OCI-LY3 (cell line): ENCODE measurements at regions not wholly inside any gene's neighbourhood (a gene's known extent, or its start where the extent isn't known, plus 50 kb on each side); places are given as distances from the start of the nearest gene placed in this dataset.

ENCODE experiments used
- CTCF ChIP-seq: fragments of 200-600, 300-600 bp; sonication (generic); IDR thresholded peaks from 2 replicates; pipeline ENCODE4 v1.5.1; 2014; ENCODE audit warnings: antibody characterized with exemption, low read length, low read depth
- EZH2phosphoT487 ChIP-seq: fragments of 200-600 bp; shearing (Covaris generic); IDR thresholded peaks from 2 replicates; pipeline ENCODE4 v1.6.1; 2018; ENCODE audit warnings: antibody characterized with exemption, mixed run types, low read depth

- no peak for TF ChIP-seq CTCF
- TF ChIP-seq EZH2phosphoT487: no peak
Measured at GRCh38 chr10:91564508-91564907, 68.4 kb downstream of the PPP1R3C start.
